ENCODE measurements at regions not wholly inside any gene's neighbourhood (a gene's known extent, or its start where the extent isn't known, plus 50 kb on each side); places are given as distances from the start of the nearest gene placed in this dataset.

GRCh38 chr6:120290964-120291363 lies 941.4 kb upstream of the MAN1A1 start:
- Histone ChIP-seq H3K4me3 (no peak overlapping the region), H3K4me1 (no peaks in the 10 kb centered on the region), H3K27ac (no peak overlapping the region), H3K9me3 (no peaks in the 10 kb centered on the region), H3K36me3 (no peaks in the 10 kb centered on the region), H3K27me3 (no peaks in the 10 kb centered on the region)
- no peak for TF ChIP-seq CTCF (IDR thresholded peaks at IDR 0.05)
- ATAC-seq: no peak
- no peak for DNase-seq
- intact Hi-C loops (cut with DNase I): no loop called here

GRCh38 chr6:120282005-120282404 lies 932.4 kb upstream of the MAN1A1 start:
- H3K27me3 ChIP-seq: no peaks in the 10 kb centered on the region
- DNase-seq (no peak), ATAC-seq (no peak)
- no peak overlapping the region for H3K27ac ChIP-seq
- no peak for TF ChIP-seq CTCF (IDR thresholded peaks at IDR 0.05)
- intact Hi-C loops (cut with DNase I): no loop called here
- H3K36me3 ChIP-seq: no peaks in the 10 kb centered on the region
- H3K9me3 ChIP-seq: no peaks in the 10 kb centered on the region
- H3K4me1 ChIP-seq: no peaks in the 10 kb centered on the region
- H3K4me3 ChIP-seq: no peak overlapping the region

- no peak overlapping the region for H3K27ac ChIP-seq
- no peak overlapping the region for H3K4me3 ChIP-seq
- H3K4me1 ChIP-seq: no peaks in the 10 kb centered on the region
- intact Hi-C loops (cut with DNase I): no loop called here
- DNase-seq (no peak), ATAC-seq (no peak)
- no peaks in the 10 kb centered on the region for H3K36me3 ChIP-seq
- TF ChIP-seq CTCF (IDR thresholded peaks at IDR 0.05): no peak
- no peaks in the 10 kb centered on the region for H3K9me3 ChIP-seq
- H3K27me3 ChIP-seq: no peaks in the 10 kb centered on the region
Observed at GRCh38 chr6:120279466-120280167, 930.1 kb upstream of the MAN1A1 start.

GRCh38 chr6:120278689-120279396 lies 929.3 kb upstream of the MAN1A1 start:
- no peaks in the 10 kb centered on the region for H3K27me3 ChIP-seq
- no peaks in the 10 kb centered on the region for H3K4me1 ChIP-seq
- TF ChIP-seq CTCF (IDR thresholded peaks at IDR 0.05): no peak
- no peaks in the 10 kb centered on the region for H3K9me3 ChIP-seq
- ATAC-seq: no peak
- no peaks in the 10 kb centered on the region for H3K36me3 ChIP-seq
- no peak overlapping the region for H3K4me3 ChIP-seq
- intact Hi-C loops (cut with DNase I): no loop called here
- H3K27ac ChIP-seq: no peak overlapping the region
- no peak for DNase-seq

GRCh38 chr6:120274547-120274946 lies 925.0 kb upstream of the MAN1A1 start:
- intact Hi-C loops (cut with DNase I): no loop called here
- no peak for DNase-seq
- Histone ChIP-seq H3K36me3 (no peaks in the 10 kb centered on the region), H3K4me3 (no peak overlapping the region), H3K9me3 (no peaks in the 10 kb centered on the region), H3K27me3 (no peaks in the 10 kb centered on the region), H3K27ac (no peak overlapping the region), H3K4me1 (no peaks in the 10 kb centered on the region)
- ATAC-seq: no peak
- no peak for TF ChIP-seq CTCF (IDR thresholded peaks at IDR 0.05)

Data from upper lobe of right lung (tissue), 1 donor.